GM03348 (cell line): ENCODE measurements at regions not wholly inside any gene's neighbourhood (a gene's known extent, or its start where the extent isn't known, plus 50 kb on each side); places are given as distances from the start of the nearest gene placed in this dataset.
A peak's percentile ranks its signal among the peaks of the same experiment; 100 is the strongest.
"Not testable (repeated sequence)": the region's sequence is repeated elsewhere in the genome, so short reads cannot be mapped to it uniquely, and the experiment has no call there.

ENCODE experiments used
- DNase-seq: peaks from one replicate; pipeline ENCODE4 v3.0.0; 2012; ENCODE audit warnings: low spot score

DNA sequence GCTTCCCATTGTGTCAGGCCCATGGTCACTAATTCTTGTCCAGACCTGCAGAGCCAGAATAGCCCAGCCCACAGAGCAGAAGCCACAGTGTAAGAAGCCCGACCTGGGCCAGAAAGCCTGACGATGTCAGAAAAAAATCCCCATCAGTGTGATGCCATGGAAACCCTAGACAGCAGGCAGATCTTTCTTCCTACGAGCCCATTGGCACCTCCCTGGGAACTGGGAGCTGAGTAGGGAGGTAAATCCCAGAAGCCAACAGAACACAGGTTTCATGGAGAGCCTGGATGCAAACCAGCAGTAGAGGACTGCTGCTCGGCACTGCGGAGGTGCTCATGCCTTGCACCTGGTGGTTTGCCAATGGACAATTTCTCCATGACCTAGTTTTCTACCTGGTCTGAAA is 82.2 kb upstream of the SLC22A16 start:
- DNase-seq = no peak

GRCh38 chr6:110557199-110557598 is 80.8 kb upstream of the SLC22A16 start:
- DNase-seq = no peak

DNA sequence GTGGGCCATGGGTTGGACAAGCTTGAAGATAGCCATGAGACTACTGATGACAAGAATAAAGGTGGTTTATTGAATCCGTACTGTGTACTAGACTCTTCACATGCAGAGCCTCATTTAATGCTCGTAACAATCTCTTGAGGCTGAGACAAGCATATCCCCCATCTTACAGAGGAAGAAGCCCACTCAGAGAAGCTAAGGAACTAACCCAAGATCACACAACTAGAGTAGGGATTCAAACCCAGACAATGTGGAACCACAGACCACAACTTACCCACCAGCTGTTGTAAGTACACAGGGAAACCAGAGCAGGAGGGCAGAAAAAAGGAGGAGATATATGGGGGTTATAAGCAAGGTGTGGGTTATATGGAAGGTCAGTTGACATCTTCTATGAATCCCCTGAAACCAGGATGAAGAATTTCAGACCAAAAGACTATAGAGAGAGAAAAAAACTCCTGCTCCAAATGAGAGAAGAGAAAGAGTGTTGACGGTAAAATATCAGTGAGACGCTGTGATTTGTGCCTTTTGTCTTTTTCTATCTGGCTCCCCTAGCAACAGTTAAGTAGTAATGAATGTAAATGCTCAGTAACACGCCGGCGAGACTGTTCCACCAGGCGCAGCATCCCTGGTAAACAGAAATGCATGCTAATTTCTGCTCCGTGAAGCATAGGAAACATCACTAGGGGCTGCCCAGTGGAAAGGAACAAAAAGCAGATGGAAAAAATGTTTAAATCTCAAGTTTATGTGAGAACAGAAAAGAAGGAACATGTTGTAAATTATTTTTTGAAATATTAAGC is 80.1 kb upstream of the SLC22A16 start:
- no peak for DNase-seq

- DNase-seq = no peak
These were observed 78.6 kb upstream of the SLC22A16 start for GRCh38 chr6:110554966-110555460.

DNA sequence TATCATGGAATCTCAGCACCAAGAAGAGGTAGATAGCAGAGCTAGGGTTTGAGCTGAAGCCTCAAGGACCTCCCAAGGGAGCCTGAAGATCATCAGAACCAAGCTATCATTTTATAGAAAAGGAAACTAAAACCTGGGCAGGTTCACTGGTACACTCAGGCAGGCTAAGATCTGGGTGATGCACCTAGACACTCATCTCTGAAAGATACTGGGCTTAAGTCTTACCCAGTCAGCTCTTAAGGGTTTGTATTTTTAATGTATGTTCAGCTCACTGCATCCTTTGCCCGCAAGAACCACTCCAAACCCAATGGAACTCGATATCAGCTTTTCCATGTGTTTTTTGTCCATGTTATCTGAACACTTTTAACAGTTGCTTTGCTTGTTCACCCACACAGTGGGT is 78.0 kb upstream of the SLC22A16 start:
- no peak for DNase-seq

GRCh38 chr6:110552901-110553641 is 76.7 kb upstream of the SLC22A16 start:
- DNase-seq = no peak

DNA sequence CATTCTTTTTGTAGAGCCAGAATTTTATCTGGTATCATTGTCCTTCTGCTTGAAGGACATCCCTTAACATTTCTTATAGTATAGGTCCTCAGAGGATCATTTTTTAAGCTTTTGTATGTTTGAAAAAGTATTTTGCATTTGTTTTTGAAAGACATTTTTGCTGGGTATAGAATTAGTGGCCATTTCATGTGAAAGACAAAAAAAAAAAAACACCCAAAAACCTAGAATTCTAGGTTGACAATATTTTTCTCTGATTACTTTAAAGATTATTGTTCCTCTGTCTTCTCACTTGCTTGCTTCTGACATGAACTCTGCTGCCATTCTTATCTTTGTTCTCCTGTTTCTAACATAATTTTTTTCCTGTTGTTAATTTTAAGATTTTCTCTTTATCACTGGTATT is 75.7 kb upstream of the SLC22A16 start:
- DNase-seq = no peak

- DNase-seq = no peak
These were observed 74.7 kb upstream of the SLC22A16 start for GRCh38 chr6:110551088-110551487.

GRCh38 chr6:110550353-110550752 is 73.9 kb upstream of the SLC22A16 start:
- DNase-seq = no peak

GRCh38 chr6:110549277-110549676 is 72.9 kb upstream of the SLC22A16 start:
- no peak for DNase-seq

- no peak for DNase-seq
These were observed 71.9 kb upstream of the SLC22A16 start for GRCh38 chr6:110548110-110548847.

DNA sequence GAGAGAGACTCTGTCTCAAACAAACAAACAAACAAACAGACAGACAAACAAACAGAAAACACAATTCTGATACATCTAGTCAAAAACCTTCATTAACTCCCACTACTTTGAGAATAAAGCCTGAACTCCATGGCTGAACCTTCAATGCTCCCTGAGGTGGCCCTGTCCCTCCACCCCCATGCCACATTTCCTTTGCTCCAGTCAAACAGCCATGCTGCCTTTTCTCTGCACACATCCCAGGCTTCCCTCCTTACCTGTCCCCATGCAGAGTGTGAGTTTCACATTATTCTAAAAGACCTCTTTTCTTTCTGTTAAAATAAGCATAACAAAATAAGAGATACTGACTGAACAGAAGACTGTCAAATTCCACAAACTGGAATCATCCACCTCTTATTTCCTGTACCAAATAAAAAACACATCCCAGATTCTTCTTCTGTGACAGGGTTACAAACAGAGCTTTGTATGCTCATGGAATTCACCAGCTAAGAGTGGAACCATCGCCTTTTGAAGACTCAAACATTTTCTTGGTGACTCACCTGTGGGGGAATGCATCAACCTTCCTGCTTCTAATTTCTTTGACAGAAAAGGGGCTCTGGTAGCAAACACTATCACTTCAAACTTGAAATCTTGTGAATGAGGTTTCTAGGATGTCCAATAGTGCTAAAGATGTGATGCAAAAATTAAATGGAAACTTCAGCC is 71.0 kb upstream of the SLC22A16 start:
- peak; percentile 65 for DNase-seq

DNA sequence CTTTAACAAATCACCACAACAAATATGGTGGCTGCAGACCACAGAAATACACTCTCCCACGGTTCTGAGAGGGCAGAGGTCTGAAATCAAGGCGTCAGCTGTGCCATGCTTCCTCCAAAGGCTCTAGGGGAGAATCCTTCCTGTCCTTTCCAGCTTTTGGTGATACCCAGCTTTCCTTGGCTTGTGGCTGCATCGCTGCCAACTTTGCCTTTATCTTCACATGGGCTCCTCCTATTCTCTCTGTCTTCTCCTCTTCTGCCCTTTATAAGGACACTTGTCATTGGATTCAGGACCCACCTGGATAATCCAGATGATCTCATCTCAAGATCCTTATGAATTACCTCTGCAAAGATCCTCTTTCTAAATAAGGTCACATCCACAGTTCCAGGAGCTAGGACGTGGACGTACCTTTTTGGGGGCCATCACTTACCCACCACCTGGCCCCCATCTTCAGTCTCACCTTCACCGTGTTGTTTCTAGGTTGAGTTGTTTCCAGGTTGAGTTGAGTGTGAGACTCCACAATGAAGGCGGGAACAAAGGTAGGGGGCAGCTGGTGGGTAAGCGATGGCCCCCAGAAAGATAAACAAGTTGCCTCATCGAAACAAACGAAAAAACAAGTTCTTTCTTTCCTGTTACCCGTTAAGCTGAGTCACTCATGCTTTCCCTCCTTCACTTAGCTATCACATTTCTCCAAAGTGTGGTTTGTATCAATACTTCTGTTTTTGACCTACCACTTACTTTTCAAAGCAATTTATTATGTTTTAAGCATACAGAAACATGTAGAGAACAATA is 68.9 kb upstream of the SLC22A16 start:
- DNase-seq = no peak

DNA sequence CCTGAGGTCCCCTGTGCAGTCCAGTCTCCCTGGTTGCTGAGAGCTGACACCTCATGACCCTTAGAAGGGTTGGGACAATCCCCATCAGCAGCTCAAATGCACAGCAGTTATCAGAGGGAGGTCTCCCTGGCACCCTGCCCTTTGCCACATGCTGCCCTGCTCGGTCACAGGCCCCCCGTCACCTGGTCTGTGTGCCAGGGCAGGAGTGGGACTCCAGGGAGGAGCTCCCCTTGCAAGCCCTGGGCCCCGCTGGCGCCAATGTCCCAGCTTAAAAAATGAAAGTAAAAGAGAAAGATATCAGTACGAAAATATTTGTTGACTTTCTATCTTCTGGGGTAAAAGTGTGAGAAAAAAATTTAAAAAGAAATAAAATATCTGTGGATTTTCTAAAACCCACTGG is 68.1 kb upstream of the SLC22A16 start:
- no peak for DNase-seq

GRCh38 chr6:110543106-110543505 is 66.7 kb upstream of the SLC22A16 start:
- no peak for DNase-seq

DNA sequence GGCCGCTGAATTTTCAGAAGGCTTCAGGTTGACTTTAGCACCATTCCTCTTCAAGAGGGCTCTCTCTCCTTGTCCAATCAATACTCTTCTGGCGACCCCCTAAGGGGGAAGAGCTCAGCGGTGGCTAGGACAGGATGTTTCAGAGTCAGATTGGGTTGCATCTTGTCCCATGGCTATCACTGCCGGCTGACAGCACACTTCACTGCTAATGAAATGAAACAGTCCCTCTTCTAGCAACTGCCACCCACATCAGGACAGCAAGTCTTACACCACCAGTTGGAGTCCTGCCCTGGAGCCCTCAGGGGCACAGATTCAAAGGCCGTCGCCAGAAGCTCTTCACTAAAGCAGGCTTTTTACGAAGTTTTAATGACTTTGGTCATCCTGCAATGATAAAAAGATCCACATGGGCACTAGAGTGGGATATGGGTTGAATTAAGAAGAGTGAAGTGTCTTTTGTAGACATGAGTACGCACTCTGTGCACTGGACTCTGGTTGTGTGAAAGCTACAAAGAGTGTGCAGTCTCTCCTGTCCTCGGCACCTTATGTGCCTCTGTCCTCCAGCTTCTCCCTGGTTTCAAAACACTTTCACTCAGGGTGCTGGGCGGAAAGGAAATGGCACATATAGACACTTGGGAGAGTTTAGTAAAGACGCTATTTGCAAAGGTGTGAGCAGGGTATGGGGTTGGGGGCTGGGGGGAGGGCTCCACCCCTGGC is 66.1 kb upstream of the SLC22A16 start:
- peak; percentile 18 for DNase-seq

DNA sequence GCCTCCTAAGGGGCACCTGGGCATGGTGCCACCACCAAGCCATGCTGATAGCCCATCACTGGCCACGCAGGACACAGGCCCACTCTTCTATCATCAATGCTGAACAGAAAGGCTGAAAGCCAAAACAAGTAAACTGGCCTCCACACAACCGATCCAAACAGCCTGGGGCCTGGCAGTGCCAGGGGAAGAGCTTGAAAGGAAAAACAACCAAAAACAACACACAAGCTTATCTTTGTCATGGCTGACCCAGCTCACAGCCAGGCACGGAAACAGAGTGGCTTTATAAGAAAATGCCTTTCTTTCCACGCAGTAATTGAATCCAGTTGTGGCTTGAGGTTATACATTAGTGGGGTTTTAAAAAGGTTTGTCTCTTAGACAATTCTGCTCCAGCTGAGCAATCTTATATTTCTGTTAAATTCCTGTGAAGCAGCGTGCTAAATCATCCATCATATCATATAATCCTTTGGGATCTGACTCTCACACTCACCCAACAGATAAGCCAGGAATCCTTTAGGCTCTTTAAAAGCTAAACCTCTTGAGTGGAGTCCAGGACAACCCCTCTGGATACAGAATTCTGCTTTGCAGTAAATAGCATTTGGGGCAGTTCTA is 65.4 kb upstream of the SLC22A16 start:
- DNase-seq = no peak

DNA sequence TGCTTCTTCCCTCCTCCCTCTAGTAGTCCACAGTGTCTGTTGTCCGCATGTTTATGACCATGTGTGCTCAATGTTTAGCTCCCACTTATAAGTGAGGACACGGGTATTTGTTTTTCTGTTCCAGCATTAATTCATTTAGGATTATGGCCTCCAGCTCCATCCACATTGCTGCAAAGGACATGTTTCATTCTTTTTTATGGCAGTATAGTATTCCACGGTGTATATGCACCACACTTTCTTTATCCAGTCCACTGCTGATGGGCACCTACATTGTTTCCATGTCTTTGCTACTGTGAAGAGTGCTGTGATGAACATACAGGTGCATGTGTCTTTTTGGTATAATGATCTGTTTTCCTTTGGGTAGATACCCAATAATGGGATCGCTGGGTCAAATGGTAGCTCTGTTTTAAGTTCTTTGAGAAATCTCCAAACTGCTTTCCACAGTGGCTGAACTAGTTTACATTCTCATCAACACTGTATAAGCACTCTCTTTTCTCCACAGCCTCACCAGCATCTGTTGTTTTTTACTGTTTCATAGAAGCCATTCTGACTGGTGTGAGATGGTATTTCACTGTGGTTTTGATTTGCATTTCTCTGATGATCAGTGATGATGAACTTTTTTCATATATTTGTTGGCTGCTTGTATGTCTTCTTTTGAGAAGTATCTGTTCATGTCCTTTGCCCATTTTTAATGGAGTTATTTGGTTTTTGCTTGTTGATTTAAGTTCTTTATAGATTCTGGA is 63.0 kb upstream of the SLC22A16 start:
- DNase-seq = not testable (repeated sequence)

GRCh38 chr6:110538416-110539160 is 62.2 kb upstream of the SLC22A16 start:
- no peak for DNase-seq
